HL-60 (cell line): ENCODE measurements at regions not wholly inside any gene's neighbourhood (a gene's known extent, or its start where the extent isn't known, plus 50 kb on each side); places are given as distances from the start of the nearest gene placed in this dataset.
"Not testable (repeated sequence)": the region's sequence is repeated elsewhere in the genome, so short reads cannot be mapped to it uniquely, and the experiment has no call there.

Experiments
- CTCF ChIP-seq: IDR thresholded peaks from one replicate; pipeline ENCODE4 v1.5.1; 2011; ENCODE audit warnings: low read length, control low read depth, inconsistent platforms; ENCODE audit not compliant: insufficient read depth
- POLR2AphosphoS5 ChIP-seq: IDR thresholded peaks from 2 replicates; pipeline ENCODE4 v1.6.1; 2012; ENCODE audit warnings: low read depth
- REST ChIP-seq: IDR thresholded peaks from 2 replicates; pipeline ENCODE4 v1.6.1; 2012; ENCODE audit warnings: low read depth; ENCODE audit not compliant: insufficient replicate concordance

GRCh38 chr9:41357350-41357748 lies 168.2 kb upstream of the ZNG1F start:
- not testable (repeated sequence) for TF ChIP-seq CTCF, POLR2AphosphoS5, REST
